K562 (cell line): ENCODE measurements at regions not wholly inside any gene's neighbourhood (a gene's known extent, or its start where the extent isn't known, plus 50 kb on each side); places are given as distances from the start of the nearest gene placed in this dataset.

Experiments
- E2F3 ChIP-seq: fragments of 250-450 bp; sonication (Bioruptor Pico); IDR thresholded peaks from 2 replicates; pipeline ENCODE4 v1.4.0; 2020; ENCODE audit warnings: mild to moderate bottlenecking
- EP300 ChIP-seq: IDR thresholded peaks from 2 replicates; pipeline ENCODE4 v1.6.1; 2012; ENCODE audit warnings: low read length, improper control_type of control experiment
- ESRRA ChIP-seq: fragments of 450-650 bp; IDR thresholded peaks from 2 replicates; pipeline ENCODE4 v1.6.1; 2014; ENCODE audit warnings: low read depth, mild to moderate bottlenecking, moderate library complexity, borderline replicate concordance
- FOXJ2 ChIP-seq: fragments of 200-800 bp; sonication (Bioruptor generic); IDR thresholded peaks from 2 replicates; pipeline ENCODE4 v1.6.1; 2016; ENCODE audit warnings: missing genetic modification characterization, missing compliant biosample characterization
- KLF16 ChIP-seq: IDR thresholded peaks from 2 replicates; pipeline ENCODE4 v1.6.1; 2016; ENCODE audit warnings: antibody characterized with exemption
- MBD2 ChIP-seq: sonication (generic); IDR thresholded peaks from 2 replicates; pipeline ENCODE4 v1.6.1; 2016; ENCODE audit warnings: low read depth, borderline replicate concordance
- NFE2L1 ChIP-seq: fragments of 450-650 bp; IDR thresholded peaks from 2 replicates; pipeline ENCODE4 v1.6.1; 2016; ENCODE audit warnings: missing genetic modification characterization, low read depth, mild to moderate bottlenecking, missing compliant biosample characterization, moderate library complexity, borderline replicate concordance
- NR2C2 ChIP-seq, 2 experiments: fragments of 200-800 bp in 1 of 2; sonication (Bioruptor generic) in 1 of 2; sonication (generic) in 1 of 2; formaldehyde crosslinking in 1 of 2; IDR thresholded peaks; 2 replicates each; pipeline versions ENCODE4 v1.6.1 to v1.8.0; 2016 to 2022; ENCODE audit warnings: mild to moderate bottlenecking in 1 of 2, missing compliant biosample characterization in 1 of 2, missing genetic modification characterization in 1 of 2, missing genetic modification reagents in 1 of 2
- POLR2AphosphoS2 ChIP-seq: IDR thresholded peaks from 2 replicates; pipeline ENCODE4 v1.6.1; 2012; ENCODE audit warnings: low read length, improper control_type of control experiment
- SRF ChIP-seq, 2 experiments: fragments of 250-450, 450-650 bp in 1 of 2; sonication (Bioruptor Pico) in 1 of 2; sonication (generic) in 1 of 2; formaldehyde crosslinking; IDR thresholded peaks; 2 replicates each; pipeline versions ENCODE4 v1.5.0 to v1.5.1; 2020 to 2022; ENCODE audit warnings: mild to moderate bottlenecking in 1 of 2, missing genetic modification reagents in 1 of 2
- SRSF3 ChIP-seq: fragments of 200-400 bp; formaldehyde crosslinking; IDR thresholded peaks from 2 replicates; pipeline ENCODE4 v1.6.1; 2016; ENCODE audit warnings: mild to moderate bottlenecking, low read length, moderate library complexity; ENCODE audit not compliant: insufficient read depth
- STAT5B ChIP-seq: fragments of 250-450 bp; sonication (Bioruptor Pico); IDR thresholded peaks from 2 replicates; pipeline ENCODE4 v1.8.0; 2021; ENCODE audit warnings: mild to moderate bottlenecking, inconsistent platforms
- TAF1 ChIP-seq: IDR thresholded peaks from 2 replicates; pipeline ENCODE4 v1.6.1; 2011; ENCODE audit warnings: mild to moderate bottlenecking, low read length, moderate library complexity; ENCODE audit not compliant: insufficient read depth, control insufficient read depth, severe bottlenecking; ENCODE audit errors: extremely low read depth
- ZNF668 ChIP-seq: fragments of 250-450 bp; sonication (Bioruptor Pico); IDR thresholded peaks from 2 replicates; pipeline ENCODE4 v1.8.0; 2022; ENCODE audit warnings: mild to moderate bottlenecking, inconsistent platforms
- ZNF696 ChIP-seq: fragments of 250-450 bp; sonication (Bioruptor Pico); conservative IDR thresholded peaks from 2 replicates; pipeline ENCODE4 v1.4.0; 2020; ENCODE audit warnings: mild to moderate bottlenecking, moderate library complexity
- TF ChIP-seq, protein P1 (sequence below): fragments of 450-650 bp; formaldehyde crosslinking; conservative IDR thresholded peaks from 2 replicates; pipeline ENCODE4 v1.4.0; 2022; ENCODE audit warnings: mild to moderate bottlenecking, missing genetic modification characterization
- TF ChIP-seq, protein P2 (sequence below): IDR thresholded peaks from 2 replicates; pipeline ENCODE4 v1.6.1; 2011; ENCODE audit warnings: borderline replicate concordance, low read depth, mild to moderate bottlenecking, moderate library complexity, low read length; ENCODE audit not compliant: insufficient read depth, poor library complexity, severe bottlenecking
- TF ChIP-seq, protein P3 (sequence below): sonication (generic); formaldehyde crosslinking; IDR thresholded peaks from 2 replicates; pipeline ENCODE4 v1.8.0; 2022; ENCODE audit warnings: mild to moderate bottlenecking, low read depth, missing genetic modification reagents
- TF ChIP-seq, protein P4 (sequence below): fragments of 250-450 bp; sonication (Bioruptor Pico); IDR thresholded peaks from 2 replicates; pipeline ENCODE4 v1.8.0; 2022; ENCODE audit warnings: inconsistent platforms
- TF ChIP-seq, protein P5 (sequence below): fragments of 450-650 bp; formaldehyde crosslinking; IDR thresholded peaks from 2 replicates; pipeline ENCODE4 v1.4.0; 2022; ENCODE audit warnings: missing genetic modification characterization

DNA sequence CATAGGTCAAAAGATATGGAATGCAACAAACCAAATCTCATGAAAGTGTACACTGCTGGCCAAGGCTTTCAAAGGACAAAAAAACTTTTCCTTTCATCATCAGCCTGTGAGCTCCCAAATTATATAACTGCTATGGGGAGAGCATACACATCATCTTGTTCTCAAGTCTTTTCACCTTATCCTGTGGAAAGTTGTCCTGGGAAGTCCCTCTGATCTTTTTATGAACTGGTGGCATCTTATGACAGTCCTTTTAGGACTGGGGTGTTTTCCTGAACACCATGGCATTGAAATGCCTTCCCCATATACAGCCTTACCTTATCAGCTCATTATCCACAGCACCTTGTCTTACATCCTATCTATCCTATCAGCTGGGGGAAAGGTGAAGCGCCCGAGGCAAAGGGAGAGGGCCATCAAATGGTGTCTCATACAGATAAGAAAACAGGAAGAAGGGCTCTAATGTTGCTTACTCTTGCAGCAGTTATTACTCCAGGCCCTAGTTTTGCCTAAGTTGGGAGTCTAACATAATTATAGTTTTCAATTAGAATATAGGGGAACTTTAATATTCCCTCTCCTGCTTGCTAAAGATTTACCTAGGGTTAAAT, 61.5 kb upstream of the GOLIM4 start (continued):
- no peak for TF ChIP-seq SRSF3
- peak; percentile 98 for TF ChIP-seq KLF16
- TF ChIP-seq ESRRA: peak; percentile 34; the same call in 1 of the 2 replicates
- TF ChIP-seq POLR2AphosphoS2: no peak
- no peak for TF ChIP-seq E2F3 (CRISPR knock-in tag)
- TF ChIP-seq EP300: peak; percentile 99
- TF ChIP-seq SRF (CRISPR knock-in tag; IDR thresholded peaks at IDR 0.05): peak in 1 of 2 experiments; percentile 68; a peak in 1 of 4 replicates
- TF ChIP-seq MBD2: peak; percentile 83
- peak; percentile 23 for TF ChIP-seq TAF1
- TF ChIP-seq ZNF668 (CRISPR knock-in tag): no peak; the same call in 1 of the 2 replicates
- no peak for TF ChIP-seq NR2C2 (CRISPR knock-in tag; IDR thresholded peaks at IDR 0.05)
- TF ChIP-seq NR2C2 (tag; IDR thresholded peaks at IDR 0.05): peak; percentile 43; the same call in 1 of the 2 replicates
- no peak for TF ChIP-seq NFE2L1
- TF ChIP-seq ZNF696 (CRISPR knock-in tag): no peak
- TF ChIP-seq, protein P1, sequence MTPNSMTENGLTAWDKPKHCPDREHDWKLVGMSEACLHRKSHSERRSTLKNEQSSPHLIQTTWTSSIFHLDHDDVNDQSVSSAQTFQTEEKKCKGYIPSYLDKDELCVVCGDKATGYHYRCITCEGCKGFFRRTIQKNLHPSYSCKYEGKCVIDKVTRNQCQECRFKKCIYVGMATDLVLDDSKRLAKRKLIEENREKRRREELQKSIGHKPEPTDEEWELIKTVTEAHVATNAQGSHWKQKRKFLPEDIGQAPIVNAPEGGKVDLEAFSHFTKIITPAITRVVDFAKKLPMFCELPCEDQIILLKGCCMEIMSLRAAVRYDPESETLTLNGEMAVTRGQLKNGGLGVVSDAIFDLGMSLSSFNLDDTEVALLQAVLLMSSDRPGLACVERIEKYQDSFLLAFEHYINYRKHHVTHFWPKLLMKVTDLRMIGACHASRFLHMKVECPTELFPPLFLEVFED: peak; percentile 56; the same call in 1 of the 2 replicates
- TF ChIP-seq, protein P2, sequence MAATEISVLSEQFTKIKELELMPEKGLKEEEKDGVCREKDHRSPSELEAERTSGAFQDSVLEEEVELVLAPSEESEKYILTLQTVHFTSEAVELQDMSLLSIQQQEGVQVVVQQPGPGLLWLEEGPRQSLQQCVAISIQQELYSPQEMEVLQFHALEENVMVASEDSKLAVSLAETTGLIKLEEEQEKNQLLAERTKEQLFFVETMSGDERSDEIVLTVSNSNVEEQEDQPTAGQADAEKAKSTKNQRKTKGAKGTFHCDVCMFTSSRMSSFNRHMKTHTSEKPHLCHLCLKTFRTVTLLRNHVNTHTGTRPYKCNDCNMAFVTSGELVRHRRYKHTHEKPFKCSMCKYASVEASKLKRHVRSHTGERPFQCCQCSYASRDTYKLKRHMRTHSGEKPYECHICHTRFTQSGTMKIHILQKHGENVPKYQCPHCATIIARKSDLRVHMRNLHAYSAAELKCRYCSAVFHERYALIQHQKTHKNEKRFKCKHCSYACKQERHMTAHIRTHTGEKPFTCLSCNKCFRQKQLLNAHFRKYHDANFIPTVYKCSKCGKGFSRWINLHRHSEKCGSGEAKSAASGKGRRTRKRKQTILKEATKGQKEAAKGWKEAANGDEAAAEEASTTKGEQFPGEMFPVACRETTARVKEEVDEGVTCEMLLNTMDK: no peak
- peak; percentile 88 for TF ChIP-seq FOXJ2 (tag)
- TF ChIP-seq, protein P3, sequence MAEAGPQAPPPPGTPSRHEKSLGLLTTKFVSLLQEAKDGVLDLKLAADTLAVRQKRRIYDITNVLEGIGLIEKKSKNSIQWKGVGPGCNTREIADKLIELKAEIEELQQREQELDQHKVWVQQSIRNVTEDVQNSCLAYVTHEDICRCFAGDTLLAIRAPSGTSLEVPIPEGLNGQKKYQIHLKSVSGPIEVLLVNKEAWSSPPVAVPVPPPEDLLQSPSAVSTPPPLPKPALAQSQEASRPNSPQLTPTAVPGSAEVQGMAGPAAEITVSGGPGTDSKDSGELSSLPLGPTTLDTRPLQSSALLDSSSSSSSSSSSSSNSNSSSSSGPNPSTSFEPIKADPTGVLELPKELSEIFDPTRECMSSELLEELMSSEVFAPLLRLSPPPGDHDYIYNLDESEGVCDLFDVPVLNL (CRISPR knock-in tag): no peak
- TF ChIP-seq, protein P4, sequence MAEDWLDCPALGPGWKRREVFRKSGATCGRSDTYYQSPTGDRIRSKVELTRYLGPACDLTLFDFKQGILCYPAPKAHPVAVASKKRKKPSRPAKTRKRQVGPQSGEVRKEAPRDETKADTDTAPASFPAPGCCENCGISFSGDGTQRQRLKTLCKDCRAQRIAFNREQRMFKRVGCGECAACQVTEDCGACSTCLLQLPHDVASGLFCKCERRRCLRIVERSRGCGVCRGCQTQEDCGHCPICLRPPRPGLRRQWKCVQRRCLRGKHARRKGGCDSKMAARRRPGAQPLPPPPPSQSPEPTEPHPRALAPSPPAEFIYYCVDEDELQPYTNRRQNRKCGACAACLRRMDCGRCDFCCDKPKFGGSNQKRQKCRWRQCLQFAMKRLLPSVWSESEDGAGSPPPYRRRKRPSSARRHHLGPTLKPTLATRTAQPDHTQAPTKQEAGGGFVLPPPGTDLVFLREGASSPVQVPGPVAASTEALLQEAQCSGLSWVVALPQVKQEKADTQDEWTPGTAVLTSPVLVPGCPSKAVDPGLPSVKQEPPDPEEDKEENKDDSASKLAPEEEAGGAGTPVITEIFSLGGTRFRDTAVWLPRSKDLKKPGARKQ: no peak
- no peak for TF ChIP-seq STAT5B (CRISPR knock-in tag)
- TF ChIP-seq, protein P5, sequence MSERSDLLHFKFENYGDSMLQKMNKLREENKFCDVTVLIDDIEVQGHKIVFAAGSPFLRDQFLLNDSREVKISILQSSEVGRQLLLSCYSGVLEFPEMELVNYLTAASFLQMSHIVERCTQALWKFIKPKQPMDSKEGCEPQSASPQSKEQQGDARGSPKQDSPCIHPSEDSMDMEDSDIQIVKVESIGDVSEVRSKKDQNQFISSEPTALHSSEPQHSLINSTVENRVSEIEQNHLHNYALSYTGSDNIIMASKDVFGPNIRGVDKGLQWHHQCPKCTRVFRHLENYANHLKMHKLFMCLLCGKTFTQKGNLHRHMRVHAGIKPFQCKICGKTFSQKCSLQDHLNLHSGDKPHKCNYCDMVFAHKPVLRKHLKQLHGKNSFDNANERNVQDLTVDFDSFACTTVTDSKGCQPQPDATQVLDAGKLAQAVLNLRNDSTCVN (CRISPR knock-in tag): no peak
